ENCODE measurements at regions not wholly inside any gene's neighbourhood (a gene's known extent, or its start where the extent isn't known, plus 50 kb on each side); places are given as distances from the start of the nearest gene placed in this dataset.

DNA sequence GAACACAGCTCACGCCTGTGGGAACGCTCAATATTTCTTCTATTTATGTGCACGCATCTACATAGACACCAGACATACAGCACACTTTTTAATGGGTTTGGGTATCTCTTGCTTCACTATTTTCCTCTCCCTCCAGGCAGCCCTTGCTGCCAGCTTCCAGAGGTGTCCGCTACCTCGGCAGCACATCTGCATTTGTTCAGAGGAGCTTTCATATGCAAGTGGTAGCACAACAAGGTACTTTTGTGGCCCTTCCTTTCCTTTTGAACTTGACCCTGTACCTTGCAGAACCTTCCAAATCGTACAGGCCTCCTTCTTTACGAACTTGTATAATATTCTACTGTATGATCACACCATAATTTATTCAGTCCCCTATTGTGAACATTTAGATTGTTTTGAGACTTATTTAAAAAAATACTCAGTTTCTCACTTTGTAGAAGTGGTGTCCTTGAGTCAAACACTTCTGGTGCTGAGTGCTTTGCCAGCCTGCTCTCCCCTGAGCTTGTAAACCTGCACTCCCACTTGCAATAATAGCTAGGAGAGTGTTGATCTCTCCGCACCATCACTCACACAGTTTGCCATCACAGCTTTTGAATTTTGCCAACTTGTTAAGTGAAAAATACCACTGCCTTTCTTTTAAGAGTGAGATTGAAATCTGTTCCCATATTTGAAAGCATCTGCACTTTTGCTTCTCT is 106.0 kb upstream of the ZNF32 start:
- Mint-ChIP-seq H3K4me3 (no peak overlapping the region), H3K36me3 (ENCODE audit: low read depth) (no peaks in the 10 kb centered on the region), H3K27ac (no peak overlapping the region), H3K4me1 (no peaks in the 10 kb centered on the region), H3K27me3 (no peaks in the 10 kb centered on the region), H3K9me3 (ENCODE audit: low read depth) (no peaks in the 10 kb centered on the region)
- DNase-seq (no peak), ATAC-seq (no peak)
- ChIA-PET CTCF (no interaction called here), POLR2A (interaction anchor here (0.6 kb wide), 1 partner anchor 19 kb away, joined by 4 read pairs; no protein-coding TSS in a partner anchor)
- intact Hi-C loops (cut with DNase I, micrococcal nuclease): no loop called here

DNA sequence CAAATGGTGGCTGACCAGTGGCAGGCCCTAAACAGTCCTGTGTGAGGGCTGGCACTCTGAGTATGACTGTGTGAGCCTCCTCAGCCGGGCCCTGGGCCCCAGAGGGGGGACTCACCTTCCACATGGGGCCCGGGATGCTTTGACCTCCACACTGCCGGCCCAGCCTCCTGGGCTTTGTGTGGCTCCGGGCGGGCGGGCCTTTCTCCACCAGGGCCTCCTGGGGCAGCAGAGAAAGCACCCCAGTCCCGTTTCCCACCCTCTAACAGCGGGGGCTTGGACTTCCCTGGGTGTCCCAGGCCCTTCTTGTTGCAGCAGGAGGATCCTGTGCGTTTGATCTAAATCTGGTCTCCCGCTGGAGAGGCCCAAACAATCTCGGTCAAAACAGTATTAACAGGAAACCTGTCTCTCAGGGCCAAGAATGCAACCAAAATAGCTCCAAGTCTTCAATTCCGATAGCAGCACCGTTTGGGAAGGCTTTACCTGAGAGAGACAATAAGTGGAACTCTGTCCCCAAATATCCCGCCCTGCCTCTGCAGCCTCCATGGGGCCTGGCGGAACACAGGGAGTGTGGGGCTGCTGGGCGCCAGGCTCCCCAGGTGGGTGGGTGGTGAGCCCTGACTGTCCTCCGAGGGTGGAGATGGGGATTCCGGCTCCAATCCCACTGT is 104.8 kb upstream of the ZNF32 start:
- ChIA-PET POLR2A (no interaction called here), CTCF (no interaction called here)
- Mint-ChIP-seq H3K36me3 (ENCODE audit: low read depth) (no peaks in the 10 kb centered on the region), H3K27me3 (no peaks in the 10 kb centered on the region), H3K9me3 (ENCODE audit: low read depth) (no peaks in the 10 kb centered on the region), H3K4me1 (no peaks in the 10 kb centered on the region), H3K4me3 (no peak overlapping the region), H3K27ac (no peak overlapping the region)
- no peak for DNase-seq
- intact Hi-C loops (cut with DNase I, micrococcal nuclease): no loop called here
- no peak for ATAC-seq

DNA sequence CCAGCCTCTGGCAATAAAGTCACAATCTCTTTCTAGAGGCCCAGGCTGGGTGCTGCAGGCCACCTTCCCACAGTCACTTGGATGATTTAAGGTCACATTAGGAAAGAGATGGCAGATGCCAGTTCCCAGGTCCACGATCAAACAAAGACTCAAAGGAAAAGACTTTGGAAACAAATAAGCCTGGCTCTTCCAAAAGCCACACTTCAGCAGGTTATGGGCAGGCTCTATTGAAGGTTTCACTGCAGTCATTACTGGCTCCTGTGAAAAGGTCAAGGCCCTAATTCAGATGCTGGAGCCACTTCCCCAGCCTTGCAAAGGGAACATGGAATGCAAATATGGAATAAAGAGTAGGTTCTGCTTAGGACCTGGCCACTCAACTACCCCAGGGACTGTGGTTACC is 104.0 kb upstream of the ZNF32 start:
- no peaks in the 10 kb centered on the region for H3K27me3 Mint-ChIP-seq
- no peak for ATAC-seq
- H3K9me3 Mint-ChIP-seq (ENCODE audit: low read depth): no peaks in the 10 kb centered on the region
- no peak overlapping the region for H3K27ac Mint-ChIP-seq
- H3K4me3 Mint-ChIP-seq: no peak overlapping the region
- DNase-seq: no peak
- ChIA-PET CTCF (no interaction called here), POLR2A (no interaction called here)
- no peaks in the 10 kb centered on the region for H3K4me1 Mint-ChIP-seq
- intact Hi-C loops (cut with DNase I, micrococcal nuclease): no loop called here
- H3K36me3 Mint-ChIP-seq (ENCODE audit: low read depth): no peaks in the 10 kb centered on the region

DNA sequence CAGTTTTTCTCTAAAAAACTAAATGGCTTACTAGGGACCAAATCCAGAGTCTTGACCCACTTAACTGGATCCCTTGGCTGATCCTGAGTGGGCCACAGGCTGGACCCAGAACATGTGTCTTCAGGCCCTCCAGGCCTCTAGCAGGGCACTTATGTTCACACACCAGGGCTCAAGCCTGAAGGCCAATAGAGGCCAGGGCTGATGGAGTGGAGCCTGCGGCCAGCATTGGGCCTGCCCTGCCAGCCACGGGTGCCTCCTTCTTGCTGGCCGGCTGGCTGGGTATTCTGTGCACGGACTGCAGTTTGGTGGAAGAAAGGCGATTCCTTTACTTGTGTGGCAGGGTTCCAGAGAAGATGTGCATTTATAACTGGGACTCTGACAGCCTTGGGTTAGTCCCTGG is 103.0 kb upstream of the ZNF32 start:
- H3K36me3 Mint-ChIP-seq (ENCODE audit: low read depth): no peaks in the 10 kb centered on the region
- ATAC-seq (no peak), DNase-seq (no peak)
- no peaks in the 10 kb centered on the region for H3K4me1 Mint-ChIP-seq
- no peak overlapping the region for H3K4me3 Mint-ChIP-seq
- intact Hi-C loops (cut with DNase I, micrococcal nuclease): no loop called here
- ChIA-PET CTCF (no interaction called here), POLR2A (no interaction called here)
- no peaks in the 10 kb centered on the region for H3K27me3 Mint-ChIP-seq
- no peak overlapping the region for H3K27ac Mint-ChIP-seq
- no peaks in the 10 kb centered on the region for H3K9me3 Mint-ChIP-seq (ENCODE audit: low read depth)

DNA sequence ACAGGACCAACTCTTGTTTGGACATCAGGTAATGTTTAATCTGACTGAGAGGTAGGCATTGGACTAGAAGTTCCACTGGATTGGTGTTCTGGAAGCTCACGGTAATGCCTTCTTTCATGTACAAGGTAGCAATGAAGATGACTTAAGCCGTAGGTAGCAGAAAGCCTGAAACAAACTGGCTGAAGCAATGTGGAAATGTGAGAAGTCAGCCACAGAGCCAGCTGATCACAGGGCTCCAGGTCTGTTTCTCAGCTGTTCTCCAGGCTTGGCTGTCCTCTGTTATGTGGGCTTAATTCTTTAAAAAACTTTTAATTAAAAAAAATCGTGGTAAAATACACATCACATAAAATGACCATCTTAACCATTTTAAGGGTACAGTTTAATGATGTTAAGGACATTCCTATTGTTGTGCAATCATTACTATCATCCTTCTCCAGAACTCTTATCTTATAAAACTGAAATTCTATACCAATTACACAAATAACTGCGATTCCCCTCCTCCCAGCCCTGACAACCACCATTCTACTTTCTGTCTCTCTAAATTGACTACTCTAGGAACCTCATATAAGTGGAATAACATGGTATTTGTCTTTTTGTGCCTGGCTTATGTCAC is 101.4 kb upstream of the ZNF32 start:
- ATAC-seq (no peak), DNase-seq (no peak)
- intact Hi-C loops (cut with DNase I, micrococcal nuclease): no loop called here
- ChIA-PET CTCF (no interaction called here), POLR2A (no interaction called here)
- H3K36me3 Mint-ChIP-seq (ENCODE audit: low read depth): no peaks in the 10 kb centered on the region
- no peak overlapping the region for H3K27ac Mint-ChIP-seq
- no peaks in the 10 kb centered on the region for H3K9me3 Mint-ChIP-seq (ENCODE audit: low read depth)
- H3K4me1 Mint-ChIP-seq: no peaks in the 10 kb centered on the region
- H3K4me3 Mint-ChIP-seq: no peak overlapping the region
- H3K27me3 Mint-ChIP-seq: no peaks in the 10 kb centered on the region

DNA sequence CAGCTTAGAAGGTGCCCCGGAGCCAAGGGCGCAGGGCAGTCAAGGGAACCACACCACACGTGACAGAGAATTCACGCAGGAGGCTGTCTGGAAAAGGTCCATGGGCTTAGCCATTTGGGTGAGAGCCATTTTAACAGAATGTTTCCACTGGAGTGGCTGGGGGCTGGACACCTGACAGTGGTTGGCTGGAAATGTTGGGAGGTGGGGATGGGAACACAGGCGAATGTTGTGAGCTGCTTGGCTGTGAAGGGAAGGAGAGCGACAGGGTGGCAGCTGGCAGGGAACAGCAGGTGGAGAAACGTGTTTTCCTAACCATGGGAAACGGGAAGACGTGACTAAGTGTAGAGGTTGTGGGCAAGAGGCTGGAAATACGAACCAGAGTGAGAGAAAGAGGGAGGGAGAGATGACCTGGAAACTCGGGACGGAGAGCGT is 100.5 kb upstream of the ZNF32 start:
- POLR2A ChIA-PET: no interaction called here
- intact Hi-C loops (cut with DNase I, micrococcal nuclease): no loop called here
- ATAC-seq: no peak
- Mint-ChIP-seq H3K9me3 (ENCODE audit: low read depth) (no peaks in the 10 kb centered on the region), H3K4me3 (no peak overlapping the region), H3K27ac (no peak overlapping the region), H3K27me3 (no peaks in the 10 kb centered on the region), H3K36me3 (ENCODE audit: low read depth) (no peaks in the 10 kb centered on the region), H3K4me1 (no peaks in the 10 kb centered on the region)
- CTCF ChIA-PET: no interaction called here
- no peak for DNase-seq

DNA sequence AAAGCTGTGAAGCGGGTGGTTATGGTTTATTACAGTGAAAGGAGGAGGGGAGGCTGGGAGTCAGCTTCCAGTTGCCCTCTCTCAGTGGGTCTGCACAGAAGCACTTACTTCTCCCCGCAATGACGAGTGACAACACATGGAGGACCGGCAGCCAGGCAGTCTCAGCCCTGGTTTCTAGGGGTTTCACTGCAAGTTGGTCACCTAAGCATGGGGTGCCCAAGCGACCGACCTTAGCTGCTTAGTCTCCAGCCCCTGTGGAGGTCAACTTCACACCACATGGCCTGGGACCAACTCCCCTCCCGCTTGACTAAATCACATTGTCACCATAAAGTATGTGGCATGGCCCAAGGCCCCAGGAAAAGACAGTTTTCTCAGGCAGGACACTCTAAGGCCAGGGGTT is 99.9 kb upstream of the ZNF32 start:
- POLR2A ChIA-PET: no interaction called here

DNA sequence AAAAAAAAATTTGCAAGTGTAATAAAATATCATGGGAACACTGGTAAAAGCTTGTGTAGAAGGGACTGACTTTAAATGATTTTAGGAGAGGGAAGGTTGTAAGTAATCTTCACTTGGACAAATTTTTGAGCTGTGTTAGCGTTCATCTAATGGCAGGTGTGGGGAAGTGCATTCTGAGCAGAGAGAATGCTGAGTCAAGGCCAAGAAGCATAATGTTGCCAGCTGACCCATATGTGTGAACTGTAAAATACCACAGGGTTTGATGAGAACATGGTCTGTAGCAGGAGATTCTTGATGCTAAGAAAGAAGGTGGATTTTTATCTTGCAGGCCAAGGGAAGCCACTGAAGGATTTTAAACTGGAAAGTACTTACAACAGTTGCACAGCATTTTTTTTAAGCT is 98.2 kb upstream of the ZNF32 start:
- no peak overlapping the region for H3K4me3 Mint-ChIP-seq
- no peaks in the 10 kb centered on the region for H3K27me3 Mint-ChIP-seq
- no peak for DNase-seq
- POLR2A ChIA-PET: no interaction called here
- no peaks in the 10 kb centered on the region for H3K4me1 Mint-ChIP-seq
- ATAC-seq: no peak
- no peak overlapping the region for H3K27ac Mint-ChIP-seq
- no peaks in the 10 kb centered on the region for H3K36me3 Mint-ChIP-seq (ENCODE audit: low read depth)
- CTCF ChIA-PET: interaction anchor here (1.1 kb wide), 1 partner anchor 63 kb away, joined by 3 read pairs; no protein-coding TSS in a partner anchor
- H3K9me3 Mint-ChIP-seq (ENCODE audit: low read depth): no peaks in the 10 kb centered on the region
- intact Hi-C loops (cut with DNase I, micrococcal nuclease): no loop called here

More for the DNA sequence above, 99.9 kb upstream of the ZNF32 start:
- no peak overlapping the region for H3K4me3 Mint-ChIP-seq
- ATAC-seq (no peak), DNase-seq (no peak)
- intact Hi-C loops (cut with DNase I, micrococcal nuclease): no loop called here
- no peaks in the 10 kb centered on the region for H3K36me3 Mint-ChIP-seq (ENCODE audit: low read depth)
- CTCF ChIA-PET: no interaction called here
- H3K9me3 Mint-ChIP-seq (ENCODE audit: low read depth): no peaks in the 10 kb centered on the region
- H3K4me1 Mint-ChIP-seq: no peaks in the 10 kb centered on the region
- no peaks in the 10 kb centered on the region for H3K27me3 Mint-ChIP-seq
- H3K27ac Mint-ChIP-seq: no peak overlapping the region

DNA sequence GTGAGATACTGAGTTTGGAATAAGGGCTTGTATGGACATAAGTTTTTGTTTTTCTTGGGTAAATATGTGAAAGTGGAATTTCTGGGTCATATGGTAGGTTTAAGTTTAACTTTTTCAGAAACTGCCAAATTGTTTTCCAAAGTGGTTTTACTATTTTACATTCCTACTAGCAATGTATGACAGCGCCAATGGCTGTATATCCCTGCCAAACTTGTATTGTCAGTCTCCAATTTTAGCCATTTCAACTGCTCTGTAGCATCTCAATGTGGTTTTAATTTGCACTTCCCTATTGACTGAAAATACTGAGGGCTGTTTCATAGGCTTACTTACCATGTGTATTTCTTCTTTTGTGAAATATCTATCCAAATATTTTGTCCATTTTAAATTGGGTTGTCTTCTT is 90.5 kb upstream of the ZNF32 start:
- H3K36me3 Mint-ChIP-seq (ENCODE audit: low read depth): no peaks in the 10 kb centered on the region
- DNase-seq: no peak
- no peaks in the 10 kb centered on the region for H3K27me3 Mint-ChIP-seq
- ATAC-seq: no peak
- H3K27ac Mint-ChIP-seq: no peak overlapping the region
- H3K4me1 Mint-ChIP-seq: peaks cover 10% of the 10 kb centered on the region
- H3K4me3 Mint-ChIP-seq: no peak overlapping the region
- ChIA-PET CTCF (no interaction called here), POLR2A (no interaction called here)
- no peaks in the 10 kb centered on the region for H3K9me3 Mint-ChIP-seq (ENCODE audit: low read depth)
- intact Hi-C loops (cut with DNase I, micrococcal nuclease): no loop called here

DNA sequence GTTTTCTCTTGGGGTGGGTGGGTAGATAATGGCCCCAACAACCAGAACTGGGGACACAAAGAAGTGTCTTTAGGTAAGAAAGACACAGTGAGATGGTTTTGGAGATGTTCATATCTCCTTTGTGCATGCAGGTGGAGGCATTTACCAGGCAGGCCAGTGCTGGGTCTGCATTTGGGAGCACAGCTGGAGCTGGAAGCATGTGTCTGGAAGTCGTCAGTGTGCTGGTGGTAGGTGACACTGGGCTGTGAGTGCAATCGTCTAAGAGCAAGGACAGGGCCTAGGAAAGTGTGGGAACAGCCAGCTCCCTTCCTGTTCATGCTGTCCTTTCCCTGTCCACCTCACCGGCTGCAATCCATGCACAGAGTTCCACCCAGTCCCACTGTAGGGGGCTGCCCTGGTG is 88.3 kb upstream of the ZNF32 start:
- no peak for DNase-seq
- Mint-ChIP-seq H3K4me1 (peaks cover 13% of the 10 kb centered on the region), H3K4me3 (no peak overlapping the region), H3K9me3 (ENCODE audit: low read depth) (no peaks in the 10 kb centered on the region), H3K27ac (no peak overlapping the region), H3K36me3 (ENCODE audit: low read depth) (no peaks in the 10 kb centered on the region), H3K27me3 (peaks cover 3% of the 10 kb centered on the region)
- ATAC-seq: no peak
- ChIA-PET CTCF (no interaction called here), POLR2A (no interaction called here)
- intact Hi-C loops (cut with DNase I, micrococcal nuclease): no loop called here

DNA sequence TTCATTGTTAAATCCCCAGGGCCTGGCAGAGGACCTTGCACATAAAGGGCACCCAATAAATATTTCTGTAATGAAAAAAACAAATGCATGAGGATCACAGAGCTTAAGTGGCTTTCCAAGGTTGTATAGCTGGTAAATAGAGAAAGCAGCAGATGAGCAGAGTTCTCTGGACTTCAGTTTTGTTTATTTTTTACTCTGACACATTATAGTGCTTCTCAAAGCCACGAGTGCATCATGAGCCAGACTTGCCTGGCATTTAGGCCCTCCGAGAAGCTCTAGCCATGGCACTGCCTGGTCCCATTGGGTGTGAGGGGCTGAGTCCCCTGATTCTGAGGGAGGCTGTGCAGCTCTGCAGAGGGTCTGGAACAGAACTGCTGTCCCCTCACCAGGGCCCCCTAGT is 87.2 kb upstream of the ZNF32 start:
- CTCF ChIA-PET: interaction anchor here (0.7 kb wide), 1 partner anchor 167 kb away, joined by 3 read pairs; no protein-coding TSS in a partner anchor
- ATAC-seq (no peak), DNase-seq (no peak)
- POLR2A ChIA-PET: no interaction called here
- H3K36me3 Mint-ChIP-seq (ENCODE audit: low read depth): no peaks in the 10 kb centered on the region
- intact Hi-C loops (cut with DNase I, micrococcal nuclease): no loop called here
- peaks cover 3% of the 10 kb centered on the region for H3K9me3 Mint-ChIP-seq (ENCODE audit: low read depth)
- H3K27me3 Mint-ChIP-seq: peaks cover 3% of the 10 kb centered on the region
- no peak overlapping the region for H3K27ac Mint-ChIP-seq
- no peak overlapping the region for H3K4me3 Mint-ChIP-seq
- peaks cover 13% of the 10 kb centered on the region for H3K4me1 Mint-ChIP-seq

DNA sequence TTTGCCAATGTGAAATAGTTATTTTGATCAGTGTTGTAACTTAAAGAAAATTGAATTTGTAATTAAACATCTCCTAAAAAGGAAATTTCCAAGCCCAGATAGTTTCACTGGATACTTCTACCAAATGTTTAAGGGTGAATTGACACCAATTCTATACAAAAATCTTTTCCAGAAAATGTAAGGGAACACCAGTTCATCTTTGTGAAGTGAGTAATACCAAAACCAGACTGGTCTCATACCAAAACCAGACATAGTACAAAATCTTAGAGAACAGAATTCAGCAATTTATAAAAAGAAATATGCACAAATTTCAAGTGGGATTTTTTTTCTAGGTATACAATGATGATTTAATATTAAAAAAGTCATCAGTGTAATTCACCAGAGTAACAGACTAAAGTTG is 86.0 kb upstream of the ZNF32 start:
- H3K4me1 Mint-ChIP-seq: peaks cover 13% of the 10 kb centered on the region
- ATAC-seq (no peak), DNase-seq (no peak)
- ChIA-PET POLR2A (no interaction called here), CTCF (no interaction called here)
- H3K27me3 Mint-ChIP-seq: peaks cover 3% of the 10 kb centered on the region
- peaks cover 11% of the 10 kb centered on the region for H3K9me3 Mint-ChIP-seq (ENCODE audit: low read depth)
- no peaks in the 10 kb centered on the region for H3K36me3 Mint-ChIP-seq (ENCODE audit: low read depth)
- no peak overlapping the region for H3K27ac Mint-ChIP-seq
- no peak overlapping the region for H3K4me3 Mint-ChIP-seq
- intact Hi-C loops (cut with DNase I, micrococcal nuclease): no loop called here

Measured in activated CD4-positive, alpha-beta T cell treated with anti-CD3 and anti-CD28 coated beads for 36 hours (primary cell).